ENCODE measurements at regions not wholly inside any gene's neighbourhood (a gene's known extent, or its start where the extent isn't known, plus 50 kb on each side); places are given as distances from the start of the nearest gene placed in this dataset.
A peak's percentile ranks its signal among the peaks of the same experiment; 100 is the strongest.

- TF ChIP-seq ASH1L (IDR thresholded peaks at IDR 0.05; ENCODE audit: borderline replicate concordance, low read depth, partially characterized antibody) (no peak), SPI1 (IDR thresholded peaks at IDR 0.05; ENCODE audit: borderline replicate concordance, low read depth, low read length) (no peak), ZNF311 (CRISPR knock-in tag; IDR thresholded peaks at IDR 0.05) (peak; percentile 79), ZNF583 (CRISPR knock-in tag; IDR thresholded peaks at IDR 0.05) (no peak), IRF1 (CRISPR knock-in tag; IDR thresholded peaks at IDR 0.05; ENCODE audit: borderline replicate concordance) (no peak), ZKSCAN8 (CRISPR knock-in tag; IDR thresholded peaks at IDR 0.05) (no peak; the same call in 1 of the 2 replicates), L3MBTL2 (IDR thresholded peaks at IDR 0.05) (no peak), PYGO2 (tag; IDR thresholded peaks at IDR 0.05) (no peak), ZNF212 (CRISPR knock-in tag; IDR thresholded peaks at IDR 0.05) (no peak), MAFF (IDR thresholded peaks at IDR 0.05; ENCODE audit: low read length) (no peak), SETDB1 (IDR thresholded peaks at IDR 0.05; ENCODE audit: low read length) (no peak), SP1 (CRISPR knock-in tag; IDR thresholded peaks at IDR 0.05) (no peak), MED1 (CRISPR knock-in tag; IDR thresholded peaks at IDR 0.05; ENCODE audit: borderline replicate concordance) (no peak), YBX1 (IDR thresholded peaks at IDR 0.05) (no peak), FOXK1 (CRISPR knock-in tag; IDR thresholded peaks at IDR 0.05; ENCODE audit: borderline replicate concordance) (no peak), PCBP2 (IDR thresholded peaks at IDR 0.05; ENCODE audit: low read depth, low read length, poor library complexity, severe bottlenecking) (no peak), MAFG (tag; conservative IDR thresholded peaks at IDR 0.05) (no peak)
- TF ChIP-seq, protein P1, sequence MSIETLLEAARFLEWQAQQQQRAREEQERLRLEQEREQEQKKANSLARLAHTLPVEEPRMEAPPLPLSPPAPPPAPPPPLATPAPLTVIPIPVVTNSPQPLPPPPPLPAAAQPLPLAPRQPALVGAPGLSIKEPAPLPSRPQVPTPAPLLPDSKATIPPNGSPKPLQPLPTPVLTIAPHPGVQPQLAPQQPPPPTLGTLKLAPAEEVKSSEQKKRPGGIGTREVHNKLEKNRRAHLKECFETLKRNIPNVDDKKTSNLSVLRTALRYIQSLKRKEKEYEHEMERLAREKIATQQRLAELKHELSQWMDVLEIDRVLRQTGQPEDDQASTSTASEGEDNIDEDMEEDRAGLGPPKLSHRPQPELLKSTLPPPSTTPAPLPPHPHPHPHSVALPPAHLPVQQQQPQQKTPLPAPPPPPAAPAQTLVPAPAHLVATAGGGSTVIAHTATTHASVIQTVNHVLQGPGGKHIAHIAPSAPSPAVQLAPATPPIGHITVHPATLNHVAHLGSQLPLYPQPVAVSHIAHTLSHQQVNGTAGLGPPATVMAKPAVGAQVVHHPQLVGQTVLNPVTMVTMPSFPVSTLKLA (conservative IDR thresholded peaks at IDR 0.05), result 0 out of 4 replicates have a peak, but pooled peaks of 1 of the 2 experiments have one; percentile 27
- TF ChIP-seq, protein P2, sequence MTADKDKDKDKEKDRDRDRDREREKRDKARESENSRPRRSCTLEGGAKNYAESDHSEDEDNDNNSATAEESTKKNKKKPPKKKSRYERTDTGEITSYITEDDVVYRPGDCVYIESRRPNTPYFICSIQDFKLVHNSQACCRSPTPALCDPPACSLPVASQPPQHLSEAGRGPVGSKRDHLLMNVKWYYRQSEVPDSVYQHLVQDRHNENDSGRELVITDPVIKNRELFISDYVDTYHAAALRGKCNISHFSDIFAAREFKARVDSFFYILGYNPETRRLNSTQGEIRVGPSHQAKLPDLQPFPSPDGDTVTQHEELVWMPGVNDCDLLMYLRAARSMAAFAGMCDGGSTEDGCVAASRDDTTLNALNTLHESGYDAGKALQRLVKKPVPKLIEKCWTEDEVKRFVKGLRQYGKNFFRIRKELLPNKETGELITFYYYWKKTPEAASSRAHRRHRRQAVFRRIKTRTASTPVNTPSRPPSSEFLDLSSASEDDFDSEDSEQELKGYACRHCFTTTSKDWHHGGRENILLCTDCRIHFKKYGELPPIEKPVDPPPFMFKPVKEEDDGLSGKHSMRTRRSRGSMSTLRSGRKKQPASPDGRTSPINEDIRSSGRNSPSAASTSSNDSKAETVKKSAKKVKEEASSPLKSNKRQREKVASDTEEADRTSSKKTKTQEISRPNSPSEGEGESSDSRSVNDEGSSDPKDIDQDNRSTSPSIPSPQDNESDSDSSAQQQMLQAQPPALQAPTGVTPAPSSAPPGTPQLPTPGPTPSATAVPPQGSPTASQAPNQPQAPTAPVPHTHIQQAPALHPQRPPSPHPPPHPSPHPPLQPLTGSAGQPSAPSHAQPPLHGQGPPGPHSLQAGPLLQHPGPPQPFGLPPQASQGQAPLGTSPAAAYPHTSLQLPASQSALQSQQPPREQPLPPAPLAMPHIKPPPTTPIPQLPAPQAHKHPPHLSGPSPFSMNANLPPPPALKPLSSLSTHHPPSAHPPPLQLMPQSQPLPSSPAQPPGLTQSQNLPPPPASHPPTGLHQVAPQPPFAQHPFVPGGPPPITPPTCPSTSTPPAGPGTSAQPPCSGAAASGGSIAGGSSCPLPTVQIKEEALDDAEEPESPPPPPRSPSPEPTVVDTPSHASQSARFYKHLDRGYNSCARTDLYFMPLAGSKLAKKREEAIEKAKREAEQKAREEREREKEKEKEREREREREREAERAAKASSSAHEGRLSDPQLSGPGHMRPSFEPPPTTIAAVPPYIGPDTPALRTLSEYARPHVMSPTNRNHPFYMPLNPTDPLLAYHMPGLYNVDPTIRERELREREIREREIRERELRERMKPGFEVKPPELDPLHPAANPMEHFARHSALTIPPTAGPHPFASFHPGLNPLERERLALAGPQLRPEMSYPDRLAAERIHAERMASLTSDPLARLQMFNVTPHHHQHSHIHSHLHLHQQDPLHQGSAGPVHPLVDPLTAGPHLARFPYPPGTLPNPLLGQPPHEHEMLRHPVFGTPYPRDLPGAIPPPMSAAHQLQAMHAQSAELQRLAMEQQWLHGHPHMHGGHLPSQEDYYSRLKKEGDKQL (CRISPR knock-in tag; IDR thresholded peaks at IDR 0.05; ENCODE audit: borderline replicate concordance), result no peak
- TF ChIP-seq, protein P3, sequence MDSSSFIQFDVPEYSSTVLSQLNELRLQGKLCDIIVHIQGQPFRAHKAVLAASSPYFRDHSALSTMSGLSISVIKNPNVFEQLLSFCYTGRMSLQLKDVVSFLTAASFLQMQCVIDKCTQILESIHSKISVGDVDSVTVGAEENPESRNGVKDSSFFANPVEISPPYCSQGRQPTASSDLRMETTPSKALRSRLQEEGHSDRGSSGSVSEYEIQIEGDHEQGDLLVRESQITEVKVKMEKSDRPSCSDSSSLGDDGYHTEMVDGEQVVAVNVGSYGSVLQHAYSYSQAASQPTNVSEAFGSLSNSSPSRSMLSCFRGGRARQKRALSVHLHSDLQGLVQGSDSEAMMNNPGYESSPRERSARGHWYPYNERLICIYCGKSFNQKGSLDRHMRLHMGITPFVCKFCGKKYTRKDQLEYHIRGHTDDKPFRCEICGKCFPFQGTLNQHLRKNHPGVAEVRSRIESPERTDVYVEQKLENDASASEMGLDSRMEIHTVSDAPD (CRISPR knock-in tag; IDR thresholded peaks at IDR 0.05), result no peak
Observed at GRCh38 chr19:21611659-21612402, 106.4 kb downstream of the ZNF429 start (continued).

Data from K562 (cell line).